PC-3 (cell line): ENCODE measurements at regions not wholly inside any gene's neighbourhood (a gene's known extent, or its start where the extent isn't known, plus 50 kb on each side); places are given as distances from the start of the nearest gene placed in this dataset.

Experiments used
- EZH2 ChIP-seq: fragments of 300-600 bp; sonication (generic); IDR thresholded peaks from one replicate; pipeline ENCODE4 v1.6.1; 2017; ENCODE audit warnings: antibody characterized with exemption, mild to moderate bottlenecking, low read length; ENCODE audit not compliant: unreplicated experiment
- EZH2phosphoT487 ChIP-seq: fragments of 300-600 bp; sonication (generic); IDR thresholded peaks from 2 replicates; pipeline ENCODE4 v1.6.1; 2018; ENCODE audit warnings: mild to moderate bottlenecking, antibody characterized with exemption, low read length, borderline replicate concordance
- TF ChIP-seq, protein P1 (sequence below): fragments of 300-600 bp; sonication (generic); conservative IDR thresholded peaks from 2 replicates; pipeline ENCODE4 v1.5.1; 2017; ENCODE audit warnings: antibody characterized with exemption, low read depth, mild to moderate bottlenecking, low read length

DNA sequence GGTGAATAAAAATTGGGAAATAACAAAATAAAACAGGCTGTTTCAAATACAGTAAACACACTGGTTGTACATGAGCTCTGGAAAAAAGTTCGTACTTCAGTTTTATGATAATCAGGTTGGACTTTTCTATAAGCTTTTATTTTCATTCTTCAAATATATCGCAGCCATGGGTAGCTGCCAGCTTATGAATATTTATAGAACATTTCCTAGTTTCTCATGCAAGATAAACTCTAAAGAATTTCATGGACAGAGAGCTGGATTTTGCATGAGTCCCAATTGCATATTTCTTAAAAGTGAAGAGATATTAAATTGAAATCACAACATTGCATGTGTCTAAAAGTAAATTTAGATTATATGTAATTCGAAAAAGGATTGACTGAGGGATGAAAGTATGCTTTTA, 827.6 kb downstream of the SLC6A15 start:
- TF ChIP-seq, protein P1, sequence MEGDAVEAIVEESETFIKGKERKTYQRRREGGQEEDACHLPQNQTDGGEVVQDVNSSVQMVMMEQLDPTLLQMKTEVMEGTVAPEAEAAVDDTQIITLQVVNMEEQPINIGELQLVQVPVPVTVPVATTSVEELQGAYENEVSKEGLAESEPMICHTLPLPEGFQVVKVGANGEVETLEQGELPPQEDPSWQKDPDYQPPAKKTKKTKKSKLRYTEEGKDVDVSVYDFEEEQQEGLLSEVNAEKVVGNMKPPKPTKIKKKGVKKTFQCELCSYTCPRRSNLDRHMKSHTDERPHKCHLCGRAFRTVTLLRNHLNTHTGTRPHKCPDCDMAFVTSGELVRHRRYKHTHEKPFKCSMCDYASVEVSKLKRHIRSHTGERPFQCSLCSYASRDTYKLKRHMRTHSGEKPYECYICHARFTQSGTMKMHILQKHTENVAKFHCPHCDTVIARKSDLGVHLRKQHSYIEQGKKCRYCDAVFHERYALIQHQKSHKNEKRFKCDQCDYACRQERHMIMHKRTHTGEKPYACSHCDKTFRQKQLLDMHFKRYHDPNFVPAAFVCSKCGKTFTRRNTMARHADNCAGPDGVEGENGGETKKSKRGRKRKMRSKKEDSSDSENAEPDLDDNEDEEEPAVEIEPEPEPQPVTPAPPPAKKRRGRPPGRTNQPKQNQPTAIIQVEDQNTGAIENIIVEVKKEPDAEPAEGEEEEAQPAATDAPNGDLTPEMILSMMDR, result no peak
- TF ChIP-seq EZH2 (no peak), EZH2phosphoT487 (no peak)
